Psoas muscle (tissue), 7 donors: ENCODE measurements at regions not wholly inside any gene's neighbourhood (a gene's known extent, or its start where the extent isn't known, plus 50 kb on each side); places are given as distances from the start of the nearest gene placed in this dataset.
"Not testable (repeated sequence)": the region's sequence is repeated elsewhere in the genome, so short reads cannot be mapped to it uniquely, and the experiment has no call there.

ENCODE experiments used
- ATAC-seq, 4 donors: fragments of 200-7000 bp; cut with Tn5 transposase; one replicate each; pipeline ENCODE4 v1.9.1; 2020; ENCODE audit warnings: moderate library complexity in 3 of 4, mild to moderate bottlenecking in 2 of 4
- DNase-seq, 2 donors: peaks; one replicate each; pipeline ENCODE4 v3.0.0-alpha.2; 2020
- H3K27ac ChIP-seq: fragments of 200-600 bp; one replicate; pipeline ENCODE4 v1.8.0; 2022
- H3K27me3 ChIP-seq, 3 donors: fragments of 200-600 bp in 1 of 3; one replicate each; pipeline versions ENCODE4 v1.6.1 to v1.8.0; 2013 to 2022; ENCODE audit warnings: low read length in 2 of 3, mild to moderate bottlenecking in 2 of 3, moderate library complexity in 1 of 3; ENCODE audit not compliant: insufficient read depth in 3 of 3
- H3K36me3 ChIP-seq, 2 donors: fragments of 200-600 bp in 1 of 2; one replicate each; pipeline versions ENCODE4 v1.6.1 to v1.8.0; 2013 to 2022; ENCODE audit warnings: low read depth in 1 of 2, mild to moderate bottlenecking in 1 of 2, moderate library complexity in 1 of 2; ENCODE audit not compliant: insufficient read depth in 1 of 2
- H3K4me1 ChIP-seq: fragments of 200-600 bp; one replicate; pipeline ENCODE4 v1.8.0; 2022
- H3K4me3 ChIP-seq: fragments of 200-600 bp; one replicate; pipeline ENCODE4 v1.8.0; 2022; ENCODE audit warnings: mild to moderate bottlenecking
- H3K9me3 ChIP-seq: fragments of 200-600 bp; one replicate; pipeline ENCODE4 v1.8.0; 2022
- WGBS, 3 donors: extraction: QIAGEN DNeasy Blood & Tissue Kit; methylation state at CpG; one replicate each; pipeline versions ENCODE4 v1.1.6 to v1.1.7; 2013; 5-methylcytosine and 5-hydroxymethylcytosine counted together
- intact Hi-C, 2 donors: fragments of 100-400 bp; cut with DNase I; formaldehyde crosslinking; loops; one replicate each; pipeline versions ENCODE4 v1.11.0 to v1.14.2; 2022
- TF ChIP-seq, protein P1 (sequence below): fragments of 200-600 bp; IDR thresholded peaks from one replicate; pipeline ENCODE4 v1.8.0; 2022; ENCODE audit warnings: antibody characterized with exemption
- donor health status: healthy with polysubstance abuse.
- donor health status: DM: no; HTN: no; CAD: no; lungs with moderate emphysema.
- donor health status: Bipolar disorder and iron deficiency.
- donor health status: healthy.
- donor health status: DM: yes; HTN: yes; CAD: no.
- donor health status: DM: no; HTN: no; CAD: no.
- donor health status: DM: yes; HTN: yes; CAD: no.

GRCh38 chr10:120052964-120053702 is 160.6 kb downstream of the SEC23IP start:
- intact Hi-C loops: no loop called here
- no peak for DNase-seq
- ATAC-seq: no peak

DNA sequence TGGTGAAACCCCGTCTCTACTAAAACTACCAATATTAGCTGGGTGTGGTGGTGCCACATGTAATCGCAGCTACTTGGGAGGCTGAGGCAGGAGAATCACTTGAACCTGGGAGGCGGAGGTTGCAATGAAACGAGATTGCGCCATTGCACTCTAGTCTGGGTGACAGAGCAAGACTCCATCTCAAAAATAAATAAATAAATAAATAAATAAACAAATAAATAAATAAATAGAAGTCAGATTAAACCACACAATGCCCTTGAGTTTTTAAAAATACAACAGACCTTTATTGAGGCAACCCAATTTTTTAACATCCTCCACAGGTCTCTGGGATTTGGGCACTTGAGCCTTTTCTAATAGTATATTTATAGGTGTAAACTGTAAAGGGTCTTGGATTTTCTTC is 167.3 kb downstream of the SEC23IP start:
- DNase-seq, intact Hi-C loops, H3K36me3 ChIP-seq, ATAC-seq, H3K4me1 ChIP-seq, H3K4me3 ChIP-seq, H3K27me3 ChIP-seq, H3K9me3 ChIP-seq, H3K27ac ChIP-seq: not testable (repeated sequence)
- WGBS, 3 donors: 94 to 96% (median 95%) methylated on average over 5 of the region's 5 CpGs

More at GRCh38 chr10:120052964-120053702, 160.6 kb downstream of the SEC23IP start:
- 29 to 33% (median 32%) methylated on average over 1 of the region's 1 CpG for WGBS, 3 donors
- Histone ChIP-seq H3K4me3 (no peak overlapping the region), H3K9me3 (no peaks in the 10 kb centered on the region), H3K27ac (no peak overlapping the region), H3K36me3 (no peaks in the 10 kb centered on the region), H3K4me1 (no peaks in the 10 kb centered on the region), H3K27me3 (no peaks in the 10 kb centered on the region)
- TF ChIP-seq, protein P1, sequence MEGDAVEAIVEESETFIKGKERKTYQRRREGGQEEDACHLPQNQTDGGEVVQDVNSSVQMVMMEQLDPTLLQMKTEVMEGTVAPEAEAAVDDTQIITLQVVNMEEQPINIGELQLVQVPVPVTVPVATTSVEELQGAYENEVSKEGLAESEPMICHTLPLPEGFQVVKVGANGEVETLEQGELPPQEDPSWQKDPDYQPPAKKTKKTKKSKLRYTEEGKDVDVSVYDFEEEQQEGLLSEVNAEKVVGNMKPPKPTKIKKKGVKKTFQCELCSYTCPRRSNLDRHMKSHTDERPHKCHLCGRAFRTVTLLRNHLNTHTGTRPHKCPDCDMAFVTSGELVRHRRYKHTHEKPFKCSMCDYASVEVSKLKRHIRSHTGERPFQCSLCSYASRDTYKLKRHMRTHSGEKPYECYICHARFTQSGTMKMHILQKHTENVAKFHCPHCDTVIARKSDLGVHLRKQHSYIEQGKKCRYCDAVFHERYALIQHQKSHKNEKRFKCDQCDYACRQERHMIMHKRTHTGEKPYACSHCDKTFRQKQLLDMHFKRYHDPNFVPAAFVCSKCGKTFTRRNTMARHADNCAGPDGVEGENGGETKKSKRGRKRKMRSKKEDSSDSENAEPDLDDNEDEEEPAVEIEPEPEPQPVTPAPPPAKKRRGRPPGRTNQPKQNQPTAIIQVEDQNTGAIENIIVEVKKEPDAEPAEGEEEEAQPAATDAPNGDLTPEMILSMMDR: no peak

DNA sequence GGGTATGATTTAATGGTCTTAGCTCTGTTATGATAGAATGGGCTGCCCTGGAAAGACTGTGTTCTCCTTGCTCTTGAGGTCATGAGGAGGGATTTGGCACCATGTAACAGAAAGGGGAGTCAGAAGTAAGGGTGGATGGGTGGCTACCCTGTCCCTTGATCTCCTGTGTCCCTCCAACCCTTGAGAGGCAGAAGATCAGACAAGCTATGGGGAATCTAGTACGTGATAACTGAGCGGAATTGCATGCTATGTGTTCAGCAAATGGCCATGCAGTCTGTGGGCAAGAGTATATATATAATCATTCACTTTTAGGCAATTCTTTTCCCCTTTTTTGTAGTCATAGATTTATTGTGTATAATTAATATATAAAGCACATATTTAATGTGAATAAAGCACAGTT is 174.9 kb downstream of the SEC23IP start:
- ATAC-seq: no peak
- H3K4me1 ChIP-seq: no peaks in the 10 kb centered on the region
- no peak for DNase-seq
- intact Hi-C loops: no loop called here
- no peaks in the 10 kb centered on the region for H3K9me3 ChIP-seq
- H3K27me3 ChIP-seq: peaks cover 0 to 2% (median 0%) of the 10 kb centered on the region in 3 donors
- no peak overlapping the region for H3K27ac ChIP-seq
- H3K4me3 ChIP-seq: no peak overlapping the region
- TF ChIP-seq, protein P1: no peak
- H3K36me3 ChIP-seq: no peaks in the 10 kb centered on the region
- 93 to 97% (median 94%) methylated on average over 2 of the region's 2 CpGs for WGBS, 3 donors

GRCh38 chr10:120069700-120070099 is 177.2 kb downstream of the SEC23IP start:
- peaks cover 0 to 2% (median 0%) of the 10 kb centered on the region in 3 donors for H3K27me3 ChIP-seq
- H3K9me3 ChIP-seq: no peaks in the 10 kb centered on the region
- intact Hi-C loops: no loop called here
- no peak for ATAC-seq
- H3K36me3 ChIP-seq: no peaks in the 10 kb centered on the region
- no peak overlapping the region for H3K27ac ChIP-seq
- no peaks in the 10 kb centered on the region for H3K4me1 ChIP-seq
- DNase-seq: no peak
- TF ChIP-seq, protein P1: no peak
- 38 to 44% (median 43%) methylated on average over 3 of the region's 3 CpGs for WGBS, 3 donors
- no peak overlapping the region for H3K4me3 ChIP-seq

DNA sequence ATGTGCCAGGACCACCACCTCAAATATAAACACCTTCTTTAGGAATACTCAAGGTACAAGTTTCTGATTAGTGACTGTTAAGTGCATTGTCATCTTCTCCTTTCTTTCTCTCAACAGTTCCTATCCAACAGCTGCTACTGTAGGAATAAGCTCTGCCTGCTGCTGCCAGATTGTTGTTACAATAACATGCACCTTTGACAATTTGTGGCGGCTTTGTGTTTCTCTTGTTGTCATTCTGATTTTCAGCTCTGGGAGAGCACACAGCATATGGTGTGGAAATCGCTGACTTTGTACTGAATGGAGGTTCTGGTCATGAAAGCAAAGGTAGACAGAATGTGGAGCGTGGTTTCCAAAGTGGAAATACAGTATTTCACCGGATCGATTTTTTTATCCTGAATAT is 182.8 kb downstream of the SEC23IP start:
- WGBS, 3 donors: 71 to 74% (median 71%) methylated on average over 5 of the region's 5 CpGs
- no peak for ATAC-seq
- Histone ChIP-seq H3K27me3 (peaks cover 0 to 5% (median 2%) of the 10 kb centered on the region in 3 donors), H3K9me3 (no peaks in the 10 kb centered on the region), H3K36me3 (no peaks in the 10 kb centered on the region), H3K27ac (no peak overlapping the region), H3K4me3 (no peak overlapping the region), H3K4me1 (no peaks in the 10 kb centered on the region)
- no peak for DNase-seq
- TF ChIP-seq, protein P1: no peak
- intact Hi-C loops: no loop called here
